Inferior parietal cortex (tissue), 1 donor: ENCODE measurements at regions not wholly inside any gene's neighbourhood (a gene's known extent, or its start where the extent isn't known, plus 50 kb on each side); places are given as distances from the start of the nearest gene placed in this dataset.

Experiments
- DNase-seq: peaks from one replicate; pipeline ENCODE4 v3.0.0-alpha.2; 2016; ENCODE audit errors: extremely low spot score

- no peak for DNase-seq
Observed at GRCh38 chr4:18975916-18976808, 954.6 kb upstream of the LCORL start.

DNA sequence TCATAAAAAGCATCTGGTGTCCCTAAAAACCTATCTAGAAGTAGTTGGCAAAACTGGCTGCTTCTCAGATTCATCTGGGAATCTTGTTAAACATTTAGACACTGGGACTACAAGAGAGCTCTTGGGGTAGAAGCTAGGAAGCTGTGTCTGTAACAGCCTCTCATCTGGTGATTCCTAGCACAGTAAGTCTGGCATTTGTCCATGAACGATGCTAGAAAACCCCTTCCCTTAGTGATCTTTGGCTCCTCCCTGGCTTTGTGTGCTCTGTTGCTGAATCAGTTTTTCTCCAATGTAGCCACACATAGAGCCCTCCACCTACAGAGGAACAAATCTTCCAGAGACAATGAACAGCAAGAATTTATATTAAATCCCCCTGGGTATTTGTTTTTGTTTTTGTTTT lies 951.7 kb upstream of the LCORL start:
- DNase-seq = no peak

- no peak for DNase-seq
Observed at GRCh38 chr4:18961879-18962278, 940.3 kb upstream of the LCORL start.

DNA sequence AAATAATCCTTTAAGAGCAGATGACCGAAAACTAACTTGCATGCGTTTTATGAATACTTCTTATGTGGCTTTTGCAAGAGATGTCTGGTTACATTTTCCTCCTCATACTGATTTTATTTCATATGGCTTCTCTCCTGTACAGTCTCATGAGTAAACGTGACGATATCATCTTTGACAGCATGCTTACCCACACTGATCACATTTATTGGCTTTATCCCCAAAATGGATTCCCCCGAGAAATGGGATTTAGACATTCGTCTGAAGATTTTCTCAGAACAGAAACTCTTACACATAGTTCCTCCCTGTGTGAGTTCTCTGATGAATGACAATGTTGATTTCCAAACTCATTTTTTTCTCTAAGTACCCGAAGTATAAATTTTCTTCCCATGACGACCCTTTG lies 939.7 kb upstream of the LCORL start:
- no peak for DNase-seq

DNA sequence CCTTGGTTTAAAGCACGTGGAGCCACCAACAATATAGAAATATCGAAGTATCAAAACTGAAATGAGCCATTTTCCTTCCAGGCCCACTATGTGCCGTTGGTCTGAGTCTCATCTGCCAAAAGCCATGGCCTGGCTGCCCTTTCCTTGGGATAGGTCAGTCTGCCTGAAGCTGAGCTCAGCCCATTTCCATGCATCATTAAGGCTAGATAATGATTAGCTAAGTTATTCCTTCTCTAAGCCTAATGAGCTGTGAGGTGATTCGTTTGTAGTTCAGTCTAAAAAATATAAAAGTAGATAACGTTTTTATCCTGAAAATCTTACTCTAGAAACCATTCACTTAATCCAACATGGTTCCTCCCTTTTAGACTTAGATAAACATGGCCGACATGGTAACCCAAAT lies 936.2 kb upstream of the LCORL start:
- DNase-seq = no peak

GRCh38 chr4:18954538-18954937 lies 933.0 kb upstream of the LCORL start:
- no peak for DNase-seq

GRCh38 chr4:18953613-18954012 lies 932.1 kb upstream of the LCORL start:
- DNase-seq = no peak

DNA sequence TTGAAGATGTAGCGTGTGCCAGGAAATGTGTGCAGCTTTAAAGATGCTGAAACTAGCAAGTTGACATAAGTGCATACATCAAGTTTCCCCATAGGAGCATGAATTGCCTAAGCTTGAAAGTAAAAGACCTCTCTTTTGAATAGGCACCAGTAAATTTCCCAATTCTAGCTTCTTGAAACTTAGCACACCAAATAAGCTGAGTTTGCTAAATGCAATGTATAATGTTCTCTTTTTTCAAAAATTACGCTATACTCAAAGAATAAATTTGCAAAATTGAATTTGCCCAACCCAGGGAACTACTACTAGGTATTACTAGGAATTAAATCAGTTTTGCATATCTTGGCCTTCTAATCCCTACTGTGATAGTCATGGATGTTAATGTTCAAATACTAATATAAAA lies 923.9 kb upstream of the LCORL start:
- DNase-seq = no peak

- DNase-seq = no peak
Observed at GRCh38 chr4:18942874-18943273, 921.3 kb upstream of the LCORL start.

GRCh38 chr4:18938343-18939099 lies 917.0 kb upstream of the LCORL start:
- no peak for DNase-seq

DNA sequence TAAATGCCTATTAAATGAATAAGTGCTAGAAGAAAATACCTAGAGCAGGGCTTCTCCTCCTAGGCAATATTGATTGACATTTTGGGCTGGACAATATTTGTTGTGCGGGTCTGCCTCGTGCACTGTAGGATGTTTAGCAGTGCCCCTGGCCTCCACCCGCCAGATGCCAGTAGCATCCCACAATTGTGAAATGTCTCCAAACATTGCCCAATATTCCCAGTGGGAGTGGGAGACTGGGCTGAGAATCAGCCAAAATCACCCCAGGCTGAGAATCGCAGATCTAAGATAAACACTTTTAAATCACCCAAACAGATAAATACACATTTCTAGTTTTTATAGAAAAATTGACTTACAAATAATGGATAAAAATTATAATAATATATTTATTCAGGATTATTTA lies 916.2 kb upstream of the LCORL start:
- no peak for DNase-seq

DNA sequence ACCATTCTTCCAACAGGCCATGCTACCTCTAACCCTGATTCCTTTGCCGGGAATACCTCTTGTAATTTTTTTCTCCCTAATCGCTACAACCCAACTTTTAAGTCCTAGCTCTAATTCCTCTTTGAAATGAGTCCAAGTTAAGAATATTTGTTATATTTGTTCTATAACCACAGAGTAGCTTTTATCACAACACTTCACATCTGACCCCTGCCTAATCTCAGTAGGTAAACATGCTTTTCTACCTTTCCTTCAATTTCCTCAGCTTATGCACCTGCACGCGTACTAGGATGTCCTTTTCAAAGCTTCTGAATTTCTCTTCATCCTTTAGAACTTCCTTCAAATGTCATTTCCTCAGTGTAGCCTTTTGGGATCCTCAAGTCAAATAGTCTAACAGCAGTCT lies 915.5 kb upstream of the LCORL start:
- no peak for DNase-seq

DNA sequence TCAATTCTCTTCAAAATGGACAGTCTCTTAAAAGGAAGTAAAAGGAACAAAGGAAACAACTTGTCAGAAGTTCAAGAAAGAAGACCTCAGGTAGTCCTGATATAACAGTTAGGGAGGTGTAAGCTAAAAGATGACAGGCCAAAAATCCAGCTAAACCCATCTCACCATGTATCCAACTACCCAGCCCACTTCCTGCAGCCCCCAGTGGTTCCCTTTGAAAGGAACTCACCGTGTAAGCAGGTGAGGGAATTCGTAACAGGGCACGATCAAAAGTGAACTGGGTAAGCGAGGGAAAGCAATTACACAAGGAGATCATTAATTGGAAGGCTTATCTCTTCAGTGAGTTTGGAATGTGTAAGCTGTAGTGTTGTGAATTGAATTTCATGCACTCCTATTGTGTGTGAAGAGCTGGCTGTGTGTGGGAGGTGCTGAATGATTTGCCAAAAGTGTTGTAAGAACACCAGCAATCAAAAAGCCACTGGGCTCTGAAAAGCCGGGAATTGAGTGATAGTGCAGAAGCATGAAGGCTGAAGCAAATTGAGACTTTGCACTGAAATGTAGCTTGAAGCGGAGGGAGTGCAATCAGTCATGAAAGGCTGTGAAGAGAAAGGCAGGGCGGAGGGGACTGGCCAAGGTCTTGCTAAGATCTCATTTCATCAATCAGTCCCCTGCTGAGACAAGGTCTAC lies 914.2 kb upstream of the LCORL start:
- DNase-seq = peak; percentile 17

- DNase-seq = no peak
Observed at GRCh38 chr4:18934197-18934596, 912.6 kb upstream of the LCORL start.

- DNase-seq = no peak
Observed at GRCh38 chr4:18932730-18933339, 911.3 kb upstream of the LCORL start.

DNA sequence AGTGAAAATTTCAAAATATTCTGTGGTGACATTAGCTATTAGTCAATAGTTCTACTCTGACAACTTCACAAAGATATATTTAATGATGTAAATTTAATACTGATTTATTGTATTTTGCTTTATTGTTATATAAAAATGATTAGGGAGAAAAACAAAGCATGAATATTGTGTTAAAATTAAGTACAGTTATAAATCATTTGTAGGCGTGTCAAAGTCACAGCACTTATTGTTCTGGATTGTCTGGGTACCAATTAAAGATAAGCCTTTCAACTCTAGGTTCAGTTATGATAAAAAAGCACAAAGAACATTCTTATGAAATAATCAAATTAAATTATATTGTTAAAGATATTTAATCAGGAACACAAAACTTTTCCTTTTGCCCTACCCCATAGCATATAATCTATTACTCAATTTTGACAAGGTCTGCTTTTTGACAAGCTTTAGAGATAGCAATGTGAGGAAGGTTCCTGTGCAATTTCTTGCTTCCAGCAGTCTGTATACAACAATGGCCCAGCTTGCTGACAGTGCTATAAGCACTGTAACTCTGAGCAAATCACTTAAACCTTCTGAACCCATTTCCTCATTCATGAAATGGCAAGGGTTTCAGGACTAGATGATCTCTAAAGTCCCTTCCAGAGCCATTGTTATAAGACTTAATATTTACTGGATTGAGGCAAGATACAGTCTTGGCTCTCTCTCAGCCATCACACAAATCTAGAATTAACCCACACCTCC lies 910.3 kb upstream of the LCORL start:
- no peak for DNase-seq

GRCh38 chr4:18930487-18930886 lies 908.9 kb upstream of the LCORL start:
- no peak for DNase-seq

- no peak for DNase-seq
Observed at GRCh38 chr4:18923496-18924161, 902.1 kb upstream of the LCORL start.

- DNase-seq = no peak
Observed at GRCh38 chr4:18917689-18918088, 896.1 kb upstream of the LCORL start.

DNA sequence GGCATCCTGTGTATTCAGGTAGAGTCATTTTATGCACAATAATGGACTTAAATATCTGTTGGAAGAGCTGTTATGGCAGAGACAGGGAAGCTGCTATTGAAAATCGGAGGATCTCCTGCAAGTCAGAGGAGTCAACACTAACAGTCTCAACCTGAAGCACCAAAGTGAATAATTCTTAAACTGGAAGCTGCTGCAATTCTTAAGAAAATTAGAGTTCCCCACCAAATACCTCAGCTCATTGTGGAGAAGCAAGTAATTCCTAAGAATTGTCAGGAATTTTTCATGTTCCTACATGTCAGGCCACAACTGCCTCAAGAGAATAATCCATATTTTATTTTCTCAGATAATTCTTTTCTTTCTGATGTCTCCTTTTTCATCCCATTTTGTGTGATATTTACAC lies 892.6 kb upstream of the LCORL start:
- no peak for DNase-seq

DNA sequence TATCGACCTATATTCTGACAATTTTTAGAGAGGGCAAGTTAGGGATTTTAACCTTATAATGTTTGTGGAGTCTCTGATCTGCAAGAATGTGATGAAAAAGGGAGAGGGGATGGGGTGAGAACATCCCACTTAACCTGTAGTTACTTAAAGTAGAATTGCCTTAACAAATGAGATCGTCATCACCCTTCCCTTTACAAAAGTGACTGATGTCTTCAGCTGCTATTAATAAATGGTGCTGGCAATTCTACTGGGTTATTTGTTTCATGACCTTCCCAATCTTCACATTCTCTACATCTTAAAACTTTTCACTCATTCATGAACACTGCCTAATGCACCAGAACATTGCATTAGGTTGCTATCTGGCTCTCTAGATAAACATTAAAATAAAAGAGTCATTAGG lies 873.4 kb upstream of the LCORL start:
- no peak for DNase-seq
